ENCODE measurements at regions not wholly inside any gene's neighbourhood (a gene's known extent, or its start where the extent isn't known, plus 50 kb on each side); places are given as distances from the start of the nearest gene placed in this dataset.

DNA sequence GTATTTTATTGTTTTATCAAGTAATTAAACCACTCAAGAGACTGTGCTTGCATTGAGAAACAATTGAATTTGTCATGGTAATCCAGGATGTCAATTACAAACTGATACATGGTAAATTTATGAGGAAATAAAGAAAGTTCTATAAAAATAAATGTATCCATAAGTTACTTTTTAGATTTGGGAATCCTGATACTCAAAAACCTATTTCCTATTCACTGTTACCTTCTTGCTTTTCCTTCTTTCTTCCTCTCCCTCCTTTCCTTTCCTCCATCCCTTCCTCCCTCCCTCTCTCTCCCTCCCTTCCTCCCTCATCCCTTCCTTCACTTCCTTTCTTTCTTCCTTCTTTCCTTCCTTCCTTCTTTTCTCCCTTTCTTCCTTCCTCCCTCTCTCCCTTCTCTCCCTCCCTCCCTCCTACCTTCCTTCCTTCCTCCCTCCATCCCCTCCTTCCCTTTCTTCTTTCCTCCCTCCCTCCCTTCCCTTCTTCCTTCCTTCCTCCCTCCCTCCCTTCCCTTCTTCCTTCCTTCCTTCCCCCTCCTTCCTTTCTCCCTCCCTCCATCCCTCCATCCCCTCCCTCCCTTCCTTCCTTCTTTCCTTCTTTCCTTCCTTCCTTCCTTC, 1299.1 kb upstream of the ZEB2 start:
- no peaks in the 10 kb centered on the region for H3K4me1 ChIP-seq (ENCODE audit: control insufficient read depth, insufficient read depth, low read length)
- DNase-seq: no peak
- H3K27ac ChIP-seq (ENCODE audit: low read length): no peak overlapping the region
- no peaks in the 10 kb centered on the region for H3K36me3 ChIP-seq (ENCODE audit: control insufficient read depth, insufficient read depth, low read length)
- H3K27me3 ChIP-seq (ENCODE audit: control insufficient read depth, insufficient read depth, low read length): no peaks in the 10 kb centered on the region
- H3K4me3 ChIP-seq (ENCODE audit: low read length): no peak overlapping the region
- H3K9me3 ChIP-seq (replicated peaks; ENCODE audit: control insufficient read depth, low read depth, low read length): no peaks in the 10 kb centered on the region

GRCh38 chr2:145815933-145816332, 1296.0 kb upstream of the ZEB2 start:
- H3K27me3 ChIP-seq (ENCODE audit: control insufficient read depth, insufficient read depth, low read length): no peaks in the 10 kb centered on the region
- H3K27ac ChIP-seq (ENCODE audit: low read length): no peak overlapping the region
- WGBS (ENCODE audit: insufficient coverage): no CpG with 5 or more reads among the region's 1 CpG
- no peaks in the 10 kb centered on the region for H3K36me3 ChIP-seq (ENCODE audit: control insufficient read depth, insufficient read depth, low read length)
- no peaks in the 10 kb centered on the region for H3K9me3 ChIP-seq (replicated peaks; ENCODE audit: control insufficient read depth, low read depth, low read length)
- no peaks in the 10 kb centered on the region for H3K4me1 ChIP-seq (ENCODE audit: control insufficient read depth, insufficient read depth, low read length)
- no peak overlapping the region for H3K4me3 ChIP-seq (ENCODE audit: low read length)
- DNase-seq: no peak

DNA sequence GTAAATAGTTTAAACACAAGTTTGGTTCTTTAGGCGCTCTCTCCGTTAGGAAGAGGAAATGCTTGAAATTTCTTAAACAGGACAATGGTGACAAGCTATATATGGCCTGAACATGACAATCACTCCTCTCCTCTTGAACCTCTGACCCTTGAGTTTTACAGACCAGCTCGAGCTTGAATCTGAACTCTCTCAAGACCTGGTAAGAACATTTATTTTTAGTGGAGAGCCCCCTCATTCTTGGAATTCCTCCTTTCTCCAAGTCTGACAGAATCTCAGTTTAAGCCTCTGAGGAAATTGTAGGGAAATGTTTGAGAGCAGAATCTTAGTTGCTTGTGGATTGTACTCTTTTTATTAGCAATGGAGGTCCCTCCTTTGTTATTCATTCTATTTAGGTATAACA, 1293.6 kb upstream of the ZEB2 start:
- Histone ChIP-seq H3K36me3 (ENCODE audit: control insufficient read depth, insufficient read depth, low read length) (no peaks in the 10 kb centered on the region), H3K4me1 (ENCODE audit: control insufficient read depth, insufficient read depth, low read length) (no peaks in the 10 kb centered on the region), H3K4me3 (ENCODE audit: low read length) (no peak overlapping the region), H3K27ac (ENCODE audit: low read length) (no peak overlapping the region), H3K9me3 (replicated peaks; ENCODE audit: control insufficient read depth, low read depth, low read length) (no peaks in the 10 kb centered on the region), H3K27me3 (ENCODE audit: control insufficient read depth, insufficient read depth, low read length) (no peaks in the 10 kb centered on the region)
- peak; percentile 20 for DNase-seq
- no CpG with 5 or more reads among the region's 3 CpGs for WGBS (ENCODE audit: insufficient coverage)

DNA sequence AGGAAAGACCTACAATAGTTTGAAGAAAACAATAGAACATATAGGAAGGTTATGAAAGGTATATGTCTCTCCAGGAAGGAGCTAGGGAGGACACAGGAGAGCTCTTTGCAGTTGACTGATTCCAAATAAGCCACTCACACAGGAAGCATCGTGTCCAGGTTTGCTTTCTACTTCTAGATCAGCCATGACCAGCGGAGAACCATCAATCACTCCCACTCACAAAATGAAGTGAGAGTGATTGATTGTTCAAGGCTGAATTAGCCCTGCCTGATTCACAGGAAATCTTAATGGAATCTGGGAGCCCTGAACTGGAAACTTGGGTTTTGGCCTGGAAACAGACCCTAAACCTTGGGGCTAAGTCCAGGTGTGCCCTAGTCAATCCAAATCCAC, 1292.2 kb upstream of the ZEB2 start:
- WGBS (ENCODE audit: insufficient coverage): no CpG with 5 or more reads among the region's 2 CpGs
- no peak overlapping the region for H3K27ac ChIP-seq (ENCODE audit: low read length)

GRCh38 chr2:145811276-145812164, 1291.6 kb upstream of the ZEB2 start:
- Histone ChIP-seq H3K9me3 (replicated peaks; ENCODE audit: control insufficient read depth, low read depth, low read length) (no peaks in the 10 kb centered on the region), H3K4me1 (ENCODE audit: control insufficient read depth, insufficient read depth, low read length) (no peaks in the 10 kb centered on the region), H3K4me3 (ENCODE audit: low read length) (no peak overlapping the region), H3K36me3 (ENCODE audit: control insufficient read depth, insufficient read depth, low read length) (no peaks in the 10 kb centered on the region), H3K27ac (ENCODE audit: low read length) (no peak overlapping the region), H3K27me3 (ENCODE audit: control insufficient read depth, insufficient read depth, low read length) (no peaks in the 10 kb centered on the region)
- peak; percentile 38 for DNase-seq
- WGBS (ENCODE audit: insufficient coverage): 67% methylated on average over 1 of the region's 6 CpGs

More for the DNA sequence above, 1292.2 kb upstream of the ZEB2 start:
- Histone ChIP-seq H3K4me1 (ENCODE audit: control insufficient read depth, insufficient read depth, low read length) (no peaks in the 10 kb centered on the region), H3K27me3 (ENCODE audit: control insufficient read depth, insufficient read depth, low read length) (no peaks in the 10 kb centered on the region), H3K4me3 (ENCODE audit: low read length) (no peak overlapping the region), H3K36me3 (ENCODE audit: control insufficient read depth, insufficient read depth, low read length) (no peaks in the 10 kb centered on the region), H3K9me3 (replicated peaks; ENCODE audit: control insufficient read depth, low read depth, low read length) (no peaks in the 10 kb centered on the region)
- DNase-seq: no peak

GRCh38 chr2:145807968-145808367, 1288.0 kb upstream of the ZEB2 start:
- Histone ChIP-seq H3K36me3 (ENCODE audit: control insufficient read depth, insufficient read depth, low read length) (no peaks in the 10 kb centered on the region), H3K4me1 (ENCODE audit: control insufficient read depth, insufficient read depth, low read length) (no peaks in the 10 kb centered on the region), H3K4me3 (ENCODE audit: low read length) (no peak overlapping the region), H3K27me3 (ENCODE audit: control insufficient read depth, insufficient read depth, low read length) (no peaks in the 10 kb centered on the region), H3K27ac (ENCODE audit: low read length) (no peak overlapping the region), H3K9me3 (replicated peaks; ENCODE audit: control insufficient read depth, low read depth, low read length) (no peaks in the 10 kb centered on the region)
- no peak for DNase-seq

GRCh38 chr2:145807554-145807953, 1287.6 kb upstream of the ZEB2 start:
- DNase-seq: no peak
- Histone ChIP-seq H3K36me3 (ENCODE audit: control insufficient read depth, insufficient read depth, low read length) (no peaks in the 10 kb centered on the region), H3K4me1 (ENCODE audit: control insufficient read depth, insufficient read depth, low read length) (no peaks in the 10 kb centered on the region), H3K27me3 (ENCODE audit: control insufficient read depth, insufficient read depth, low read length) (no peaks in the 10 kb centered on the region), H3K9me3 (replicated peaks; ENCODE audit: control insufficient read depth, low read depth, low read length) (no peaks in the 10 kb centered on the region), H3K27ac (ENCODE audit: low read length) (no peak overlapping the region), H3K4me3 (ENCODE audit: low read length) (no peak overlapping the region)
- WGBS (ENCODE audit: insufficient coverage): no CpG with 5 or more reads among the region's 3 CpGs

- DNase-seq: no peak
These were observed 1286.6 kb upstream of the ZEB2 start for GRCh38 chr2:145806546-145806945.

GRCh38 chr2:145802133-145802532, 1282.2 kb upstream of the ZEB2 start:
- DNase-seq: no peak
- no peaks in the 10 kb centered on the region for H3K4me1 ChIP-seq (ENCODE audit: control insufficient read depth, insufficient read depth, low read length)
- H3K9me3 ChIP-seq (replicated peaks; ENCODE audit: control insufficient read depth, low read depth, low read length): no peaks in the 10 kb centered on the region
- no peaks in the 10 kb centered on the region for H3K27me3 ChIP-seq (ENCODE audit: control insufficient read depth, insufficient read depth, low read length)
- H3K36me3 ChIP-seq (ENCODE audit: control insufficient read depth, insufficient read depth, low read length): no peaks in the 10 kb centered on the region
- H3K4me3 ChIP-seq (ENCODE audit: low read length): no peak overlapping the region
- WGBS (ENCODE audit: insufficient coverage): no CpG with 5 or more reads among the region's 1 CpG
- no peak overlapping the region for H3K27ac ChIP-seq (ENCODE audit: low read length)

More at GRCh38 chr2:145806546-145806945, 1286.6 kb upstream of the ZEB2 start:
- Histone ChIP-seq H3K36me3 (ENCODE audit: control insufficient read depth, insufficient read depth, low read length) (no peaks in the 10 kb centered on the region), H3K27ac (ENCODE audit: low read length) (no peak overlapping the region), H3K4me3 (ENCODE audit: low read length) (no peak overlapping the region), H3K4me1 (ENCODE audit: control insufficient read depth, insufficient read depth, low read length) (no peaks in the 10 kb centered on the region), H3K9me3 (replicated peaks; ENCODE audit: control insufficient read depth, low read depth, low read length) (no peaks in the 10 kb centered on the region), H3K27me3 (ENCODE audit: control insufficient read depth, insufficient read depth, low read length) (no peaks in the 10 kb centered on the region)

DNA sequence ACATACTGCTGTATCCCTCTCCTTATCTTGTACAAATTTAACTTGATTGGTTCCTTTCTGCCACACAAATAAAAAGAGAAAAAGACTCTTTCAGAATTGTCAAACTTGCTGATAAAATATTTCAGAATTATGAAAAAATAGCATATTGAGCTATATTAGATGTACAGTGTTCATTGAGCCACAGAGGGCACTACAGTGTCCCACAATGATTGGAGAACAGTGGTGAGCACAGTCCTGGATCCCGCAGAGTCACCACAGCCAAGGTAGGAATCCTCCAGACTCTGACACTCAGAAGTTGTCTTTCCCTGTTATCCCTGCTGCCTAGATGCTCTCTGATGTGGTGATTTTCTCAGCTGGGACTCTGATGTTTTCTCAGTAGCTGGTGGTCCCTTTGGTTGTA, 1281.3 kb upstream of the ZEB2 start:
- Histone ChIP-seq H3K4me1 (ENCODE audit: control insufficient read depth, insufficient read depth, low read length) (no peaks in the 10 kb centered on the region), H3K36me3 (ENCODE audit: control insufficient read depth, insufficient read depth, low read length) (no peaks in the 10 kb centered on the region), H3K27me3 (ENCODE audit: control insufficient read depth, insufficient read depth, low read length) (no peaks in the 10 kb centered on the region), H3K4me3 (ENCODE audit: low read length) (no peak overlapping the region), H3K27ac (ENCODE audit: low read length) (no peak overlapping the region), H3K9me3 (replicated peaks; ENCODE audit: control insufficient read depth, low read depth, low read length) (no peaks in the 10 kb centered on the region)
- 80% methylated on average over 1 of the region's 1 CpG for WGBS (ENCODE audit: insufficient coverage)
- no peak for DNase-seq

Data from muscle of leg (tissue), 3 donors.